ENCODE measurements at regions not wholly inside any gene's neighbourhood (a gene's known extent, or its start where the extent isn't known, plus 50 kb on each side); places are given as distances from the start of the nearest gene placed in this dataset.

DNA sequence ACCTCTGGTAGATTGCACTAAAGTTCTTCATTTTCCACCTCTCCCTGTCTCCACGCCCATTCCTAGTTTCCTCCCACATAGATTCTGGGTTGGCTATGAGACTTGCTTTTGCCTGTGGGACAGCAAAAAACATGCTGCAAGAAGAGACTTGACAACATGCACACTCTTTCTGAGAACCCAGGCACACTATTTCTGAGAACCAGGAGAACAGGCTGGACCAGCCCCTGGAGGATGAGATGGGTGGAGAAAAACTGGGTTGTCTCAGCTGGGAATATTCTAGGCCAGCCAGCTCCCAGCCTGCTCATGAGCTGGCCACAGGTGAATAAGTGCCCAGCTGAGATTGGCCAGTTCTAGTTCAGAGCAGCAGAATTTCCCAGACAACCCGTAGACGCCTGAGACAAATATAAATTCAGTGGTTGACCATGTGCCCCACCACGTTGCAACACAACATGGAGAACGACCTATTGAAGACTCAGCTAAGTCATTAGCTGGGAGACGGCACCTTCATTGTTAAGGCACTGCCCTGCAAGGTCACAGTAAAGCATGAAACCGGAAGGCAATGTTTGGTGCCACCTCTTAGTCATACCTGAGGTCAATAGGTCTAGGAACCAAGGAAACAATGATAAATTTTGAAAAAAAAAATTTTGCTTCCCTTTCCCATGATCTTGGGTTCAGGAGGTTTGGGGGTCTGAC lies 92.7 kb upstream of the AKR1E2 start:
- no peak for DNase-seq (ENCODE audit: low read depth)

DNA sequence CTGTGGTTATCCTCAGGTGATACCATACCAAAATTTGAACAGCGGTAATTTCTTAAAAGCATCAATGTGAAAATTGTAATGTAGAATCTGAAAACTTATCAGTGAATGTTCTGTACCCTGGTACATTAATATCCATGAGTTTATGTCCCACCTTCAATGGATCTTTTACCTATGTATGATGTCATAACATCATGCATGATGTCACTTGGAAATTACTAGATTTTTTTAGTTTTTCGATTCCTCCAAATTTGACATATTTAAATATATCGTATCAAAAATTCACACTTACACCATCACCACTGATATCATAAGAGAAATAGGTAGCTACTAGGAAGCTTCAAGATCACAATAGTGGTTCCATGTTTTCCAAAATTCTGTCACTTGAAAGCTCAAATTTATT lies 95.0 kb upstream of the AKR1E2 start:
- DNase-seq (ENCODE audit: low read depth), result no peak

DNA sequence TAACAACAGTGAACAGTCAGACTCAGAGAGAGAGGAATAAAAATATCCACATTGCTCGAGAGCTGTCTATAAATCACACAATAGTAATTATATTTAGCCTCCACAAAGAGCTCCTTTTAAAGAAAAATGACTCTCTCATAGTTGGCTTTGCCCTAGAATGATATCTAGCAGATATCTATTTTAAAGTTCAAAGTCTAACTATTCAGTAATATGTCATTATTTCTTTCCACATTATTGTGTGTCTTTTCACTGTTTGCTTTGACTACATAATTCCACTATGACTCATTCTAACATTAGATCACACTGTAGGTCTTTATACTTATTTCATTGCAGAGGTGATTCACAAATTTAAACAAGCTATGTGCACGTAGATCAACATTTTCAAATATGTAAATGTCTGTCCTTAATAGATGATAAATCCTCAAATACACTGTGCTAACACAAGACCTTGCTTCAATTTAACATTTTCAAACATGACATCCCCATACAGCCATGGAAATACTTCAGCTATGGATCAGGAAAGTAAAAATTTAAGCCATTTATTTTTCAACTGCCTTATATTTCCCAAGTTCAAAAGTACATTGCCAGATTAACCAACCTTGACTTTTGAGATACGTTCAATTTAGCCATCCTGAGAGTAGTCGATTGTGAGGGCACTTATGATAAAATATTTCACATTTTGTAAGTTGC lies 99.9 kb upstream of the AKR1E2 start:
- peak; percentile 85 for DNase-seq (ENCODE audit: low read depth)

DNA sequence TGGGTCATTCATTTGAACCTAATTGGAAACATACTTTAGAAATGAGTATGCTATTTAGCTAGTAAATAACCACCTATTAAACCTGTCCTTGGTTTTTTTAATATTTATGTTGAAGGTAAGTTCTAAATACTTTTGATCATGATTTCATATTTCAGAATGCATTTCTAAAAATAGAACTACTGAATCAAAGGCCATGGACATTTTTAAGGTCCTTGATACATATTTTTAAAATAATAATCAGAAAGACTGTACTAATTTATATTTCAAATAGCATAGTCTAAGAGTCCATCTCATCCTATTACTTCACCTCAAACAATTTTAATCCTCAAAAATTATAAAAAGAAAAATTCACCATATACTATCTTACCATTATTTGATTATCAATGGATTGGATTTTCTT lies 102.1 kb upstream of the AKR1E2 start:
- DNase-seq (ENCODE audit: low read depth), result no peak

DNA sequence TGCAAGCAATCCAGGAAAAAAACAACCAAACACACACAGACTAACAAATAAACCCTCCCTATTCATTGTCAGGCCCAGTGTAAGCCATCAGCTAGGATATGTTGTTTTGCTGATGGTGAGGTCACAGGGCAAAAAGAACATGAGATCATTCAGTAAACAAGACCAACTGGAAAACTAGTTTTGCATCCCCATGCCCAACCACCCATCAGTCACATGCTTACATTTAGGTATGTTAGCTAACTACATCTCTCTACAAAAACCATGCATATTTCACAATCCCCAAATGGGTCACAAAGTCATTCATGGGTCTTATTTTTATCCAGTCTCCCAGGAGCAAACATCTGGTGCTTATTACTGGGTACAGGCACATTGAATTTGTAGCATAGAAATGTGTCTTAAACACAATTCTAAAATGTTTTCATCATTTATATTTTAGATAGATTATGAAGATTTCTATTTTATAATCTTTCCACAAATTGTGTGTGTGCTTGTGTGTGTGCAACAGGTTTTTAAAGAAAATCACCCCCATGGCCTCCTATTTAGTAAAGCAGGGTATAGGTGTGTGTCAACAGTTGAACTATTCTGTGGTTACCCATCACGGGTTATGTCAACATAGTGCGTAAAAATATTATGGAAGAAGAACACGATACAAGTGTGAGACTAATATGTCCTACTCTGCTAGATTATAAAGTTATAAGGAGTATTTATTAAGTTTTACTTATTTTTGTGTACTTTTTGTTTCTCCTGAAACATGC lies 103.8 kb upstream of the AKR1E2 start:
- DNase-seq (ENCODE audit: low read depth), result peak; percentile 76

DNA sequence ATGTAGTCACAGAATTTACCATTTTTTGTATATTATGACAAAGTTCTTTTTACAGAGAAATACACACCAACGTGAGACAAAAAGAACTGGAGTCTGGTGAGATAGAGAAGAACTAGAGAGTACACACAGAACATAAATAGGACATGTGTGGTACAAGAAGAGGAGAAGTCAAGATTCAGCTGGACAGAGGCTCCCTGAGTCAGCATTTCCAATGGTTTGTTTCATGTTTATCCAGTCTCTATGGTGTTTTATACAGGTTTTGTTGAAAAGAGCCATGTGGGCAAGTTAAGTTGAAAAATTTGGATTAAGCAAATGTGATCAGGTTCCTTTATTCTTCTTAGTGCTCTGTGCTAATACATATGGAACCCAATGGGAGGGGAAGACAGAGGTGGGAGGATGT lies 105.5 kb upstream of the AKR1E2 start:
- no peak for DNase-seq (ENCODE audit: low read depth)

DNA sequence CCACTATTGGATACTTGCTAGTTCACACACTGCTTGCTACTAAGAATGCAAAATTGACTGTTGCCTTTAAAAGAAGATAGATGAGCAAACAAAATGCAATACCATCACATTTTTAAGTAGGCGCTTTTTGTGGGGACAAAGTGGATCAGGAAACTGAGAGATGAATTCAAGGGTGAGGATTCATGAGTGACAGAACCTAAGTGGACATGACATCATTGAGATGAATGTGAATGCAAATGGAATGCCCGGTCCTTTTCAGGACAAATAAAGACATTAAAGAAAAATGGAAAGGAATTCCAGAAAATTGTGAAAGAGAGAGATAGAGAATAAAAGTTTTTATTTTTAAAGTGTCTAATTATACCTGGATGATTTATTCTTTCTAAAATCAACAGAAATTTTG lies 106.3 kb upstream of the AKR1E2 start:
- DNase-seq (ENCODE audit: low read depth), result peak; percentile 16

DNA sequence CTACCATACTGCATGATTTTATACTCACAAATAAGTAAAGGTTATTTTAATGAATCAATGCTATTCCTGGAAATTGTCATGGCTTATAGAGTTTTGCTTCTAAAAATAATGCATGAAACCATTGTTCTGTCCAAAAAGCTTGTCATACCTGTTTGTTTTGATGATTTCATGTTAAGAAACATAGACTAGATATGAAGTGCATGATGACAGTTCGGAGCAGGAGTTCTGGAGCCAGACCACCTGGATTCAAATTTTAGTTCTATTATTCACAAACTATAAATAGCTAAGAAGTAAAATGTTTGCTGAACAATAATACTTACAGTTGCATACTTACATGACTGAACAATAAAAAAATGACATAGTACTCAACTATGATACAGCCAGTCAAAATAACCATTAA lies 107.0 kb upstream of the AKR1E2 start:
- no peak for DNase-seq (ENCODE audit: low read depth)

DNA sequence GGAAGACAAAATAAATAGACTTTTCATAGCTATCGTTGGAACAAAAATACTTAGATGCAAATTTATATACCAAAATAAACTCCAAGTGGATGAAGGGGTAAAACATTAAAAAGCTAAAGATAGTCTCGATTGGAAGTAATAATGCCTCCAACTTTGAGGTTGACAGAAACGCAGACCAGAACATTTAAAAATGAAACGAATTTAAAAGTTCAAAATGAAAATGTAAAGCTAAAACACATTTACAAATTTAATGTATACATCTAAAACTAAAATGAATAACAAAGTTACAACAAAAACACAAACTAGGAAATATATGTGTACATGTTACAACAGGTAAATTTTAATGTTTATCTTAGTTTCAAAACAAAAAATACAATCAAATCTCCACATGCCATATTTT lies 107.5 kb upstream of the AKR1E2 start:
- DNase-seq (ENCODE audit: low read depth), result no peak

DNA sequence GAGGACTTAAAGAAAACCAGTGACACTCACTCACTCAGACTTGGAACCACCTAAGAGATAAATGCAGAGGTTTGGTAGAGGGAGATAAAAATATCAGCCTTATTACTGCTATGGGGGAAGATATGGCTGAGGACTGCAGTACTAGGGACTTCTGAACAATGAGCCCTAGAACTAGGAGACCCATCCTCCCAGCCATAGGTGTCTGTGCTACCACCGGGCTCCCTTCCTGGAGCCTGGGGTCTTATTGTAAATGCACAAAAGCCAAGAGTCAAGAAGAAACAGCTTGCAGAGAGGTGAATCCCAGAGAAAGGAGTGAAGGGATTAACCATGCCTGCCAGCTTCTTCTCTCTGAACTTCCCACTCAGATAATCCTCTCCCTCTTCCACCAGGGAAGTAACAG lies 108.3 kb upstream of the AKR1E2 start:
- DNase-seq (ENCODE audit: low read depth), result no peak

DNA sequence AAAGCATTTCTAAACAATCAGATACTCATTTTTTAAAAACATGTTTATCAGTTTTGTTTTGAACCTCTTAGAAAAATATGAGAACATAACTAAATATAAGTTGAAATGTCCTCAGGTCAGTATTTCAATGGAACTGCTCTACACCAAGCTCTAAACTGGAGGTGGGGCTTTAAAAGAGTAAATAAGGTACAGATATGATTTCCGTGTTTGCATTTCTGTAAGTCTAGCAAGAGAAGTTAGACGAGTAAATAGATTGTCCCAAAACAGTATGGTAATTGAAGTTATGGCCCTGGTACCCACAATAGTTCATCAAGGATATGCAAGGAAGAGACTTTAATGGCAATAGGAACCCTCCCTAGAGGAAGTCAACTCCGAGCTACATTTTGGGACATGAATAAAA lies 115.1 kb upstream of the AKR1E2 start:
- DNase-seq (ENCODE audit: low read depth), result no peak

DNA sequence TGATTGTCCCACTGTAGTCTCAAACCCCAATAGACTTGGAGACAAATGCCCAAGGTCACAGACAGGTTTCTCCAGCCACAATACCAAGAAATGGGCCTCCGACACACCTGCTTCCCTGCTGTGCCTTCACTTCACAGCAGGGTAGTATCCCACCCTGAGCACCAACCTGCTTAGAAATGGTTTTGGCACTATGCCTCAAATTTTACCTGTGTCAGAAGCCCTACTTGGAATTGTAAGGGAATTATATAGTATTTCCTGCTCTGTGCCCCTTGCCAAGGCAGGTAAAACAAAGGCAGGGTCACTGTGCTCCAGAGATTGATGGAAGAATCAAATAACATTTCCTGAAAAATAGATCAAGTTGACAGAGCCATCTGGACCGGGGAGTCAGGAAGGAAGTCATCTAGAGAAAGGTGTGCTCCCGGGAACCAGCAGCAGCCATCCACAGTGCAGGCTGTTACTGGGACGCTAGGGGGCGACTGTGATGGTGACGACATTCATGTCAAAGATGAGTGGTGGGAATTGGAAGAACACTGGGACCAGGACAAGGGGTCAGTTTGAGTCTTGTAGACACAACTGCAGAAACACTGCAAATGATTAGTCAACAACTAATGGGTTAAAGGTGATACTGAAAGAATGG lies 117.8 kb upstream of the AKR1E2 start:
- DNase-seq (ENCODE audit: low read depth), result no peak

DNA sequence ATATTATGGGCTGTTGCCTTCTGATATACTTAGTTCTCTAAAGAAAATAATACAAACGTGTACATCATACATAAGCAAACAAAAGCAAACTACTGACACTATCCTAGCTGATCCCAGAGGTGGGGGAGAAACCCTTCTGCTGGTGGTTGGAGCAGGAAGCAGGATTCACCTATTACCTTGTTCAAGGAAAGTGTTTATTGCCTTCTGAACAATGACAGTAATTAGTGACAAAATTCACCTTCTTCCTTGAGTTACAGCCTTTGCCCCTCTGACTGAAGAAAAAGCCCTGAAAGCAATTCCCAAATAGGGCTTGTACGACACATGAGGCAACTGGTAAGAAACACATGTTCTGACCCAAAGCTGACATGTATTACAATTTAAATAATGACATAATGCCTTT lies 118.8 kb upstream of the AKR1E2 start:
- no peak for DNase-seq (ENCODE audit: low read depth)

DNA sequence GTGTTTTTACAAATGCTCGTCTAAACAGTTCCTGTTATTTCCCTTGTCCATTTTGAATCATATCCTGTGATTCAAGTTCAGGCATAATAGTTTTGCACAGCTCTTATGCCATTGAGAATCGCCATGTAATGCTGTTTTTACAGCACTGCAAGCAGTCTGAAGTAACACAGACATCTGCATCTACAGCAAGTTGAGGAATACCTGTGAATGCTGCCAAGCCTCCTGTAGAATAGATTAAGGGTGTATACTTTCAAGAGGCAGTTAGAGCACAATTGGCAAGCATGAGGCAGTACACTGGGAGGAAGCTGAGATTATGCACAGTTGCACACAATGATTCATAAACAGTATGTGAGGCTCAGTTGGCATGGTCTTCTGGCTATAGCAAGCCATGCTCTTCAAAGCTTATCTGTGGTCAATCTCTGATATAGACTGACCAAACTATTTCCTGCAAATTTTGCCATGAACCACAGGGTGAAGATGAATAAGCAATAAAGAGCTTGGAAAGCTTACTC lies 121.9 kb upstream of the AKR1E2 start:
- peak; percentile 94 for DNase-seq (ENCODE audit: low read depth)

DNA sequence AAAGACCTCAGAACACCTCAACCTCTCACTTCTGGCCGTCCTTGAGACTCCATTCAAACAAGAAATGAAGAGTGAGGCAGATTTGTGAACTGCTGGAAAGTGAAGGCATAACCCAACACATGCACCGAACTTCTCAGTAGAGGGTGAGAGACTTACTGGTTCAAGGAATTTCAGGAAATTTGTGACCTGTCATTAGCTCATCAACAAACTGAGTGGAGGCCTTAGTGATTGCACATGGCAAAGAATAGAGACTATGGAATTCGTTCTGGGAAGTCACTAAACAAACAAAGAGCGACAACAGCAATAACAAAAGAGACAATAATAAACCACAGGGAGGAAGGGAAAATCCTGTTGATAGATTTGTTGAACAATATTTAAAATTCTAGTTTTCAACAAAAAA lies 125.0 kb upstream of the AKR1E2 start:
- DNase-seq (ENCODE audit: low read depth), result no peak

DNA sequence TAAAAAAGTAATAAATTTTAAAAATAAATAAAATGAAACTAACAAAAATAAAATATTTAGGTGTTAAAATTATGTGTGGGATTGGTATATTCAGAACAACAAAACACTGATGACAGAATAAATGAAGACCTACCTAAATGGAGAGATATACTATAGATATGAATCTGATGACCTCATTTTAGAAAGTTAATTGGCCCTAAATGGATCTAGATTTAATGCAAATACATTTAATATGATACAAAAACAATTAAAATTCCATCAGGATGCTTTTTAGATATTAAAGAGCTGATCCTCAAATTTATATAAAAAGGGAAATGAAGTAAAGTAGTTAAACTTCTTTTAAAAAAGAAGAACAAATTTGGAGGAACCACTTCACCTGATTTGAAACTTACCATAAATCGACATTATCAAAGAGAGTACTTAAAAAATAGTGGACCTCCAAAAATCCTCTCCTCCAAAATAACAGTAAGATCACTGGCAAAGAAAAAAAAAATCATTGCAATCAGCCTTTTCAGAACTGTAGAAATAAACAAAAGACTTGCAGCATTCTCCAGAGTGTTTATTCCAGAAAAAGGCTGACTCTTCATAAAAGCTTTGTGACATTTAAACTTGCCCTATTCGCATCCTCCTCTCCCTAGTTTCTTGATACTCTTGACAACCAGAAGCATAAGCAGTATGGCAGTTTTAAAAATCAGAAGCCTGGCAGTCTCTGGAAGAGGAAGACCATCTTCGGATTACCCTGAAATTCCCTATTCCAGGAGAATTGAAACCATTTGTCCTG lies 125.9 kb upstream of the AKR1E2 start:
- DNase-seq (ENCODE audit: low read depth), result no peak

DNA sequence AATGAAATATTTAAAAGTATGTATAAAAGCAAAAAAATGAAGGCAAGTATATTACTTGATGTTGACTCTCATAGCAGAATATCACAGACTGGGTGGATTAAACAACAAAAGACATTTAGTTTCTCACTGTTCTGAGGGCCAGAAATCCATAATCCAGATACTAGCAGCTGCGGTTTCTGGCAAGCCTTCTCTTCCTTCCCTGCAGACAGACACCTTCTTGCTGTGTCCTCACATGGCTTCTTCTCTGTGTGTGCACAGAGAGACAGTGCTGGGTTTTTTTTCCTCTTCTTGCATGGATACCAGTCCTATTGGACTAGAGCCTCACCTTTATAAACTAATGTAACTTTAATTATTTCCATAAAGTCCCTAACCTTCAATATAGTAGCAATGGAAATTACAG lies 127.9 kb upstream of the AKR1E2 start:
- DNase-seq (ENCODE audit: low read depth), result no peak

DNA sequence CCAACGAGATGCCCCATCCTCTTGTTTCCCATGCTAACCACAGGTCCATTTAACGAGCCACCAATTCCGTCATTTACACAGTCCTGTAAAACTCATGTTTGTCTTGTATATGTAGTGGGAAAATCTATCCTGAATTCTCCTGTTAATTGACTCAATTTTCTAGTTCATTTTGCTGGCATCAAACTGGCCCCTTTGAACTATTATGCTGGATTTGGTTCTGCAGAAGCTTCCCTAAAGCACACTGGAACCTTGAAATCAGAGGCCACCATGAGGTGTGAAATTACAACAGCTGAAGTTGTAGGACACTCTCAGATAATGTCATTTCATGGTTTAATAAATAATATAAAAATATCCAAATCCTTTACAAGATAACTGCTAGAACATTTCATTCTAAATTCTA lies 129.8 kb upstream of the AKR1E2 start:
- no peak for DNase-seq (ENCODE audit: low read depth)

DNA sequence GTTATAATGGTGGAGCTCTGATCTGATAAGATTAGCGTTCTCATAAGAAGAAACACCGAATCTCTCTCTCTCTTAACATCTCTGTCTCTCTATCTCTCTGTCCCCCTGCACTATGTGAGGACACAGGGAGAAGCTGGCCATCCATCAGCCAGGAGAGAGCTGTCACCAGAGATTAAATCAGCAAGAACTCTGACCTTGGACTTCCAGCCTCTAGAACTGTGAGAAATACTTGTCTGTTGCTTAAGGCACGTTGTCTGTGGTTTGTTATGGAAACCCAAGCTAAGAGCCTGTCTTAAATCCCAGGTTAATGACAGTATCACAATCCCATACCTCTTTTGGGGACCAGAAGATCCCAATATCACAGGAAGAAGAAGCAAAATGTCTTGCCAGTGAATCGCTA lies 132.0 kb upstream of the AKR1E2 start:
- DNase-seq (ENCODE audit: low read depth), result peak; percentile 31

DNA sequence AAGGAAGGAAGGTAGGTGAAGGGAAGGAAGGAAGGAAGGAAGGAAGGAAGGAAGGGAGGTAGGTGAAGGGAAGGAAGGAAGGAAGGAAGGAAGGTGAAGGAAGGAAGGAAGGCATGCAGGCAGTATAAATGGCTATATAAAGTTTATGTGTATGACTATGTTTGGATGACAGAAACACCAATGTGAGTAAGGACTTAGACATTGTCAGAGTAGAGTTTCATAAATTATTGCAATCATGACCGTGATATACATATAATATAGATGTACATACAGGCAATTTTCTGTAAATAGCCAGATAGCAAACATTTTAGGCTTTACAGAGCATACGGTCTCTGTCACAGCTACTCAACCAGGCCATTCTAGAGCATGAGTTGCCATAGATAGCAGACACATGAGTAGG lies 133.8 kb upstream of the AKR1E2 start:
- no peak for DNase-seq (ENCODE audit: low read depth)

DNA sequence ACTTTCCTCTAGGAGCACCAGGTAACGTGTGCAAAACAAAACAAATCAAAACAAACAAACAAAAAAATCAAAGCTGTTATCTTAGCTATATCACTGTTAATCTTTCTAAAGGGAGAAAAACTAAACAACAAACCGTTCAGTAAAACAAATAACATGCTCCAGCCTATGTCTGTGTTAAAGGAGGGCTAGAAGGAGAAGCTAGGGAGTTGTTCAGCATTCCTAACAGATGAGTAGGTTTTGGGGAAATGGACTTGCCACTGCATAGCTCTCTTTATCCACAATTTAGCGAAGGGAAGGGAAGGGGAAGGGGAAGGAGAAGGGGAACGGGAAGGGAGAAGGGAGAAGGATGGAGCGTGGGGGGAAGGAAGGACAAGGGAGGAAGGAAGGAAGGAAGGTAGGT lies 134.2 kb upstream of the AKR1E2 start:
- peak; percentile 75 for DNase-seq (ENCODE audit: low read depth)

DNA sequence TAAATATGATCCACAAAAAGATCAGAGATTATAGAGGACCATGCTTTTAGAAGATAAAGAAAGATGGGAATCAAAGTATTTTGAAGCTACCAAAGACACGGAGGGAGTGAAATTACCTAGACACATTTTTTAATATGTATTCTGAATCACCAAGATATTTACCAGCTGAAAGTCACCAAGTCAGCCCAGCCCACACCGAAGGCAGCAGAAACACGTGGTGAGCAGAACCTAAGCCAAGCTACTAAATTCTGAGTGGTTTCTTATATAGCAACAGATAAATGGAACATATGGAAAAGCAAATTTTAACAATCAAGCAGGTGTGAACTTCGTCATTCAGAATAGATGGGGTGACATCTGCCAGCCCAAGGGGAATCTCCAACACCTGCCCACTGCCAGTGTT lies 134.7 kb upstream of the AKR1E2 start:
- DNase-seq (ENCODE audit: low read depth), result no peak

Measured in EH (cell line).